ENCODE measurements at regions not wholly inside any gene's neighbourhood (a gene's known extent, or its start where the extent isn't known, plus 50 kb on each side); places are given as distances from the start of the nearest gene placed in this dataset.

- CTCF ChIA-PET (ENCODE audit: low intra/inter-chr PET ratio, low total read pairs), result no interaction called here
Measured at GRCh38 chr16:5603836-5604235, 506.2 kb upstream of the EEF2KMT start.

More at GRCh38 chr16:5603836-5604235, 506.2 kb upstream of the EEF2KMT start:
- DNase-seq (ENCODE audit: low spot score) (no peak), FAIRE-seq (no peak), ATAC-seq (no peak)
- intact Hi-C loops (cut with micrococcal nuclease; ENCODE audit: unreplicated experiment) (loop anchor here (1.0 kb wide), 1 partner anchor 102 kb away; no protein-coding TSS in a partner anchor), in situ Hi-C loops (cut with HindIII; ENCODE audit: extremely low pct_ligation_motif_present, low pct_unique_long_range_greater_than_20kb) (loop anchor here (5.0 to 25.0 kb wide), 2 partner anchors 367 to 1323 kb away; no protein-coding TSS in a partner anchor)
- Histone ChIP-seq H3K4me3 (replicated peaks in 1 of 3; ENCODE audit: insufficient read depth in 1 of 3, low read depth in 2 of 3, low read length in 3 of 3) (no peak overlapping the region), H3K27ac (ENCODE audit: extremely low read length, insufficient read depth, low read length) (no peak overlapping the region), H3K36me3 (replicated peaks in 1 of 2; ENCODE audit: control insufficient read depth in 1 of 2, insufficient read depth in 2 of 2, low read length in 2 of 2) (no peaks in the 10 kb centered on the region), H4K20me1 (ENCODE audit: insufficient read depth, low read length) (no peaks in the 10 kb centered on the region; the same call in 1 of the 2 replicates), H2AFZ (ENCODE audit: low read length) (no peak overlapping the region), H3K9me3 (ENCODE audit: low read length) (no peaks in the 10 kb centered on the region), H3K4me1 (ENCODE audit: insufficient read depth, low read length) (no peaks in the 10 kb centered on the region), H3K27me3 (ENCODE audit: control insufficient read depth in 1 of 2, insufficient read depth in 2 of 2, low read length in 2 of 2) (peaks cover 0 to 6% of the 10 kb centered on the region in 2 experiments; a peak in 1 of 5 replicates), H3K79me2 (ENCODE audit: insufficient read depth, low read length) (no peaks in the 10 kb centered on the region), H3K4me2 (ENCODE audit: low read depth, low read length) (no peak overlapping the region), H3K9ac (ENCODE audit: insufficient read depth, low read depth, low read length) (no peak overlapping the region)
- BruUV-seq (replicated peaks), result no TSS peak
- POLR2A ChIA-PET, result no interaction called here
- WGBS (ENCODE audit: low lambda C conversion rate), result 44% methylated on average over 4 of the region's 4 CpGs
- TF ChIP-seq NFYC (CRISPR knock-in tag; IDR thresholded peaks at IDR 0.05), result no peak
- TF ChIP-seq ZBTB21 (CRISPR knock-in tag; IDR thresholded peaks at IDR 0.05), result no peak
- no peak for TF ChIP-seq ZMYM2 (CRISPR knock-in tag; IDR thresholded peaks at IDR 0.05)
- no peak for TF ChIP-seq CREM (IDR thresholded peaks at IDR 0.05)
- no peak for TF ChIP-seq CREM (CRISPR knock-in tag; IDR thresholded peaks at IDR 0.05)
- TF ChIP-seq CCAR2 (optimal IDR thresholded peaks at IDR 0.05; ENCODE audit: low read depth, low read length), result no peak
- TF ChIP-seq, protein P1, sequence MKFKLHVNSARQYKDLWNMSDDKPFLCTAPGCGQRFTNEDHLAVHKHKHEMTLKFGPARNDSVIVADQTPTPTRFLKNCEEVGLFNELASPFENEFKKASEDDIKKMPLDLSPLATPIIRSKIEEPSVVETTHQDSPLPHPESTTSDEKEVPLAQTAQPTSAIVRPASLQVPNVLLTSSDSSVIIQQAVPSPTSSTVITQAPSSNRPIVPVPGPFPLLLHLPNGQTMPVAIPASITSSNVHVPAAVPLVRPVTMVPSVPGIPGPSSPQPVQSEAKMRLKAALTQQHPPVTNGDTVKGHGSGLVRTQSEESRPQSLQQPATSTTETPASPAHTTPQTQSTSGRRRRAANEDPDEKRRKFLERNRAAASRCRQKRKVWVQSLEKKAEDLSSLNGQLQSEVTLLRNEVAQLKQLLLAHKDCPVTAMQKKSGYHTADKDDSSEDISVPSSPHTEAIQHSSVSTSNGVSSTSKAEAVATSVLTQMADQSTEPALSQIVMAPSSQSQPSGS (CRISPR knock-in tag; IDR thresholded peaks at IDR 0.05), result no peak
- TF ChIP-seq, protein P2, sequence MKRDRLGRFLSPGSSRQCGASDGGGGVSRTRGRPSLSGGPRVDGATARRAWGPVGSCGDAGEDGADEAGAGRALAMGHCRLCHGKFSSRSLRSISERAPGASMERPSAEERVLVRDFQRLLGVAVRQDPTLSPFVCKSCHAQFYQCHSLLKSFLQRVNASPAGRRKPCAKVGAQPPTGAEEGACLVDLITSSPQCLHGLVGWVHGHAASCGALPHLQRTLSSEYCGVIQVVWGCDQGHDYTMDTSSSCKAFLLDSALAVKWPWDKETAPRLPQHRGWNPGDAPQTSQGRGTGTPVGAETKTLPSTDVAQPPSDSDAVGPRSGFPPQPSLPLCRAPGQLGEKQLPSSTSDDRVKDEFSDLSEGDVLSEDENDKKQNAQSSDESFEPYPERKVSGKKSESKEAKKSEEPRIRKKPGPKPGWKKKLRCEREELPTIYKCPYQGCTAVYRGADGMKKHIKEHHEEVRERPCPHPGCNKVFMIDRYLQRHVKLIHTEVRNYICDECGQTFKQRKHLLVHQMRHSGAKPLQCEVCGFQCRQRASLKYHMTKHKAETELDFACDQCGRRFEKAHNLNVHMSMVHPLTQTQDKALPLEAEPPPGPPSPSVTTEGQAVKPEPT (CRISPR knock-in tag; IDR thresholded peaks at IDR 0.05; ENCODE audit: low read depth), result no peak
- no peak for TF ChIP-seq PHB2 (IDR thresholded peaks at IDR 0.05; ENCODE audit: partially characterized antibody)
- no peak for TF ChIP-seq ZNF331 (CRISPR knock-in tag; IDR thresholded peaks at IDR 0.05)
- no peak for TF ChIP-seq PAF1 (CRISPR knock-in tag; IDR thresholded peaks at IDR 0.05)
- TF ChIP-seq ZBTB8A (CRISPR knock-in tag; IDR thresholded peaks at IDR 0.05; ENCODE audit: borderline replicate concordance, low read depth), result no peak
- TF ChIP-seq MAF1 (CRISPR knock-in tag; IDR thresholded peaks at IDR 0.05; ENCODE audit: borderline replicate concordance), result no peak
- no peak for TF ChIP-seq IRX3 (CRISPR knock-in tag; IDR thresholded peaks at IDR 0.05; ENCODE audit: borderline replicate concordance, low read depth)
- TF ChIP-seq MTA1 (CRISPR knock-in tag; IDR thresholded peaks at IDR 0.05; ENCODE audit: borderline replicate concordance), result no peak
- TF ChIP-seq, protein P3, sequence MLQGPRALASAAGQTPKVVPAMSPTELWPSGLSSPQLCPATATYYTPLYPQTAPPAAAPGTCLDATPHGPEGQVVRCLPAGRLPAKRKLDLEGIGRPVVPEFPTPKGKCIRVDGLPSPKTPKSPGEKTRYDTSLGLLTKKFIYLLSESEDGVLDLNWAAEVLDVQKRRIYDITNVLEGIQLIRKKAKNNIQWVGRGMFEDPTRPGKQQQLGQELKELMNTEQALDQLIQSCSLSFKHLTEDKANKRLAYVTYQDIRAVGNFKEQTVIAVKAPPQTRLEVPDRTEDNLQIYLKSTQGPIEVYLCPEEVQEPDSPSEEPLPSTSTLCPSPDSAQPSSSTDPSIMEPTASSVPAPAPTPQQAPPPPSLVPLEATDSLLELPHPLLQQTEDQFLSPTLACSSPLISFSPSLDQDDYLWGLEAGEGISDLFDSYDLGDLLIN (CRISPR knock-in tag; IDR thresholded peaks at IDR 0.05; ENCODE audit: borderline replicate concordance), result no peak
- no peak for TF ChIP-seq ZNF672 (CRISPR knock-in tag; IDR thresholded peaks at IDR 0.05)

Measured in HepG2 (cell line).